Renal cortical epithelial cell (primary cell): ENCODE measurements at regions not wholly inside any gene's neighbourhood (a gene's known extent, or its start where the extent isn't known, plus 50 kb on each side); places are given as distances from the start of the nearest gene placed in this dataset.
"Not testable (repeated sequence)": the region's sequence is repeated elsewhere in the genome, so short reads cannot be mapped to it uniquely, and the experiment has no call there.

Source experiments
- DNase-seq: peaks from one replicate; pipeline ENCODE4 v3.0.0-alpha.2; 2011; ENCODE audit warnings: low read depth

- peak; percentile 80 for DNase-seq
These were observed 92.5 kb upstream of the RUNX3 start for GRCh38 chr1:25022361-25023189.

GRCh38 chr1:25021591-25022215 is 91.6 kb upstream of the RUNX3 start:
- DNase-seq = no peak

- no peak for DNase-seq
These were observed 90.9 kb upstream of the RUNX3 start for GRCh38 chr1:25020851-25021590.

- DNase-seq = no peak
These were observed 90.2 kb upstream of the RUNX3 start for GRCh38 chr1:25020173-25020845.

GRCh38 chr1:25019337-25020172 is 89.5 kb upstream of the RUNX3 start:
- no peak for DNase-seq

GRCh38 chr1:25018943-25019336 is 88.9 kb upstream of the RUNX3 start:
- no peak for DNase-seq

GRCh38 chr1:25018110-25018735 is 88.1 kb upstream of the RUNX3 start:
- DNase-seq = no peak

GRCh38 chr1:25017436-25018109 is 87.5 kb upstream of the RUNX3 start:
- DNase-seq = peak; percentile 64

GRCh38 chr1:25012966-25013962 is 83.2 kb upstream of the RUNX3 start:
- no peak for DNase-seq

GRCh38 chr1:25011943-25012638 is 82.0 kb upstream of the RUNX3 start:
- no peak for DNase-seq

GRCh38 chr1:25011275-25011674 is 81.2 kb upstream of the RUNX3 start:
- no peak for DNase-seq

GRCh38 chr1:25009671-25010262 is 79.7 kb upstream of the RUNX3 start:
- DNase-seq = no peak

- no peak for DNase-seq
These were observed 78.1 kb upstream of the RUNX3 start for GRCh38 chr1:25008192-25008485.

GRCh38 chr1:25007390-25008191 is 77.5 kb upstream of the RUNX3 start:
- not testable (repeated sequence) for DNase-seq

- DNase-seq = no peak
These were observed 76.7 kb upstream of the RUNX3 start for GRCh38 chr1:25006770-25007169.

GRCh38 chr1:25004355-25004754 is 74.3 kb upstream of the RUNX3 start:
- no peak for DNase-seq
